ENCODE measurements at regions not wholly inside any gene's neighbourhood (a gene's known extent, or its start where the extent isn't known, plus 50 kb on each side); places are given as distances from the start of the nearest gene placed in this dataset.

- no peak for DNase-seq
- no peak overlapping the region for H3K4me3 ChIP-seq
- H3K9me3 ChIP-seq = no peaks in the 10 kb centered on the region
- no peak overlapping the region for H3K27ac ChIP-seq
- H3K36me3 ChIP-seq = no peaks in the 10 kb centered on the region
- no peaks in the 10 kb centered on the region for H3K4me1 ChIP-seq
- no peaks in the 10 kb centered on the region for H3K27me3 ChIP-seq
- TF ChIP-seq, protein P1, sequence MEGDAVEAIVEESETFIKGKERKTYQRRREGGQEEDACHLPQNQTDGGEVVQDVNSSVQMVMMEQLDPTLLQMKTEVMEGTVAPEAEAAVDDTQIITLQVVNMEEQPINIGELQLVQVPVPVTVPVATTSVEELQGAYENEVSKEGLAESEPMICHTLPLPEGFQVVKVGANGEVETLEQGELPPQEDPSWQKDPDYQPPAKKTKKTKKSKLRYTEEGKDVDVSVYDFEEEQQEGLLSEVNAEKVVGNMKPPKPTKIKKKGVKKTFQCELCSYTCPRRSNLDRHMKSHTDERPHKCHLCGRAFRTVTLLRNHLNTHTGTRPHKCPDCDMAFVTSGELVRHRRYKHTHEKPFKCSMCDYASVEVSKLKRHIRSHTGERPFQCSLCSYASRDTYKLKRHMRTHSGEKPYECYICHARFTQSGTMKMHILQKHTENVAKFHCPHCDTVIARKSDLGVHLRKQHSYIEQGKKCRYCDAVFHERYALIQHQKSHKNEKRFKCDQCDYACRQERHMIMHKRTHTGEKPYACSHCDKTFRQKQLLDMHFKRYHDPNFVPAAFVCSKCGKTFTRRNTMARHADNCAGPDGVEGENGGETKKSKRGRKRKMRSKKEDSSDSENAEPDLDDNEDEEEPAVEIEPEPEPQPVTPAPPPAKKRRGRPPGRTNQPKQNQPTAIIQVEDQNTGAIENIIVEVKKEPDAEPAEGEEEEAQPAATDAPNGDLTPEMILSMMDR (IDR thresholded peaks at IDR 0.05) = no peak
- no peak for TF ChIP-seq POLR2A (IDR thresholded peaks at IDR 0.05)
Measured at GRCh38 chr1:83725735-83726360, 273.1 kb downstream of the TTLL7 start.

DNA sequence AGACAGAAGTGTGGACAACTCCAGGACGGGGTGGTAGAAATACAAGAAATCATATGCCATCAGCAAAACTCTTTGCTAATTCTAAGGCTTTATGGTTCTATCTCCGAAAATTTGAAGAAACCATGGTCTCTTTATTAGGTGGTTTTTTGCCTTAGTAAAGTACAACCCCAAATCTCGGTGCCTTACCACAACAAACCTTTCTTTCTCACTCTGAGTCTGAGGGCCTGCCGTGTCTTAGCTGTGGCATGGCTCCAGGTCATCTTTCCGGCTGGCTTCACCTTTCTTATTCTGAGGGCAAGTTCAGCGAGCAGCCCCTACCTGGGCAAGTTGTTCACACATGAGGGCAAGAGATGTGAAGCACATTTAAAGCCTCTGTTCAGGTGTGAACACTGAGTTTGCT is 280.6 kb downstream of the TTLL7 start:
- H3K27ac ChIP-seq = no peak overlapping the region
- no peaks in the 10 kb centered on the region for H3K4me1 ChIP-seq
- no peak for DNase-seq
- no peak overlapping the region for H3K4me3 ChIP-seq
- no peaks in the 10 kb centered on the region for H3K9me3 ChIP-seq
- H3K36me3 ChIP-seq = no peaks in the 10 kb centered on the region
- TF ChIP-seq POLR2A (IDR thresholded peaks at IDR 0.05) = no peak
- TF ChIP-seq, protein P1 (IDR thresholded peaks at IDR 0.05) = no peak
- no peaks in the 10 kb centered on the region for H3K27me3 ChIP-seq

DNA sequence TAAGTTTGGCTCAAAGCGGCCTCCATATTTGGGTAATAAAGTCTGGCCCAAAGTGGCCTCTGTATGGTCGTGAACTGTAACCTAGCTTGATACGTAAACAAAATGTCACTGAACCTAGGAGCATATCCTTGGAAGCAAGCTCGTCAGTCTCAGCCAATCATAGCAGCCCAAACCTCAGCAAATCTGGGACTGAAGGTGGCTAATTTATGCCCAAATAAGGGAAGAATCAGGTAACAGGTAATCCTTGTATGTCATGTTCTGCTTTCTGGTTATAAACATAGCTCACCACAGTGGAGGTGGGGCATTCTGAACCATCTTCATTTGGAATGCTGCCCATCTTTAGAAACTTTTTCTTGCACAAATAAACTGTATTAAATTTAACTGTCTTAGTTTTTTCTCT is 281.1 kb downstream of the TTLL7 start:
- H3K4me1 ChIP-seq = no peaks in the 10 kb centered on the region
- no peak for TF ChIP-seq POLR2A (IDR thresholded peaks at IDR 0.05)
- TF ChIP-seq, protein P1 (IDR thresholded peaks at IDR 0.05) = no peak
- H3K27ac ChIP-seq = no peak overlapping the region
- H3K36me3 ChIP-seq = no peaks in the 10 kb centered on the region
- H3K4me3 ChIP-seq = no peak overlapping the region
- no peak for DNase-seq
- no peaks in the 10 kb centered on the region for H3K27me3 ChIP-seq
- no peaks in the 10 kb centered on the region for H3K9me3 ChIP-seq

GRCh38 chr1:83716641-83717040 is 282.3 kb downstream of the TTLL7 start:
- Histone ChIP-seq H3K36me3 (no peaks in the 10 kb centered on the region), H3K4me1 (no peaks in the 10 kb centered on the region), H3K9me3 (no peaks in the 10 kb centered on the region), H3K27ac (no peak overlapping the region), H3K27me3 (no peaks in the 10 kb centered on the region), H3K4me3 (no peak overlapping the region)
- no peak for DNase-seq
- no peak for TF ChIP-seq POLR2A (IDR thresholded peaks at IDR 0.05)
- TF ChIP-seq, protein P1 (IDR thresholded peaks at IDR 0.05) = no peak

- no peak for DNase-seq
- H3K4me3 ChIP-seq = no peak overlapping the region
- no peaks in the 10 kb centered on the region for H3K9me3 ChIP-seq
- no peaks in the 10 kb centered on the region for H3K27me3 ChIP-seq
- H3K4me1 ChIP-seq = no peaks in the 10 kb centered on the region
- H3K27ac ChIP-seq = no peak overlapping the region
- TF ChIP-seq POLR2A (IDR thresholded peaks at IDR 0.05) = no peak
- TF ChIP-seq, protein P1 (IDR thresholded peaks at IDR 0.05) = no peak
- H3K36me3 ChIP-seq = no peaks in the 10 kb centered on the region
Measured at GRCh38 chr1:83715550-83715949, 283.4 kb downstream of the TTLL7 start.

- Histone ChIP-seq H3K4me1 (no peaks in the 10 kb centered on the region), H3K36me3 (no peaks in the 10 kb centered on the region), H3K27ac (no peak overlapping the region), H3K27me3 (no peaks in the 10 kb centered on the region), H3K4me3 (no peak overlapping the region), H3K9me3 (no peaks in the 10 kb centered on the region)
- DNase-seq = no peak
- TF ChIP-seq, protein P1 (IDR thresholded peaks at IDR 0.05) = no peak
- no peak for TF ChIP-seq POLR2A (IDR thresholded peaks at IDR 0.05)
Measured at GRCh38 chr1:83709662-83710061, 289.3 kb downstream of the TTLL7 start.

All from Peyer's patch (tissue), 4 donors.